GM06990 (cell line): ENCODE measurements at regions not wholly inside any gene's neighbourhood (a gene's known extent, or its start where the extent isn't known, plus 50 kb on each side); places are given as distances from the start of the nearest gene placed in this dataset.

Source experiments
- DNase-seq: peaks from one replicate; pipeline ENCODE4 v3.0.0-alpha.2; 2011; ENCODE audit not compliant: insufficient read length; ENCODE audit errors: extremely low read depth
- H3K27me3 ChIP-seq: replicated peaks from 2 replicates; pipeline ENCODE4 v1.6.0; 2011; ENCODE audit warnings: low read length; ENCODE audit not compliant: control insufficient read depth, insufficient read depth
- H3K36me3 ChIP-seq: 2 replicates; pipeline ENCODE4 v1.5.1; 2011; ENCODE audit warnings: low read length; ENCODE audit not compliant: control insufficient read depth, insufficient read depth
- H3K4me3 ChIP-seq: replicated peaks from 2 replicates; pipeline ENCODE4 v1.5.1; 2011; ENCODE audit warnings: low read depth, mild to moderate bottlenecking, control low read depth, low read length
- CTCF ChIP-seq: IDR thresholded peaks from 2 replicates; pipeline ENCODE4 v1.5.1; 2011; ENCODE audit warnings: low read length, control low read depth, mild to moderate bottlenecking, inconsistent platforms; ENCODE audit not compliant: insufficient read depth, poor library complexity, severe bottlenecking

GRCh38 chr21:15355066-15355465 is 290.3 kb upstream of the NRIP1 start:
- Histone ChIP-seq H3K4me3 (no peak overlapping the region), H3K27me3 (no peaks in the 10 kb centered on the region; the same call in 1 of the 2 replicates), H3K36me3 (no peaks in the 10 kb centered on the region)
- no peak for DNase-seq
- TF ChIP-seq CTCF: no peak

GRCh38 chr21:15359251-15359650 is 294.5 kb upstream of the NRIP1 start:
- no peak for TF ChIP-seq CTCF
- H3K27me3 ChIP-seq: no peaks in the 10 kb centered on the region; the same call in 1 of the 2 replicates
- H3K36me3 ChIP-seq: no peaks in the 10 kb centered on the region
- no peak overlapping the region for H3K4me3 ChIP-seq
- DNase-seq: no peak

- H3K36me3 ChIP-seq: no peaks in the 10 kb centered on the region
- no peak for TF ChIP-seq CTCF
- H3K27me3 ChIP-seq: no peaks in the 10 kb centered on the region
- DNase-seq: no peak
- no peak overlapping the region for H3K4me3 ChIP-seq
Observed at GRCh38 chr21:15362458-15362857, 297.7 kb upstream of the NRIP1 start.

GRCh38 chr21:15363921-15364320 is 299.1 kb upstream of the NRIP1 start:
- Histone ChIP-seq H3K4me3 (no peak overlapping the region), H3K36me3 (no peaks in the 10 kb centered on the region), H3K27me3 (no peaks in the 10 kb centered on the region)
- DNase-seq: no peak
- TF ChIP-seq CTCF: no peak

DNA sequence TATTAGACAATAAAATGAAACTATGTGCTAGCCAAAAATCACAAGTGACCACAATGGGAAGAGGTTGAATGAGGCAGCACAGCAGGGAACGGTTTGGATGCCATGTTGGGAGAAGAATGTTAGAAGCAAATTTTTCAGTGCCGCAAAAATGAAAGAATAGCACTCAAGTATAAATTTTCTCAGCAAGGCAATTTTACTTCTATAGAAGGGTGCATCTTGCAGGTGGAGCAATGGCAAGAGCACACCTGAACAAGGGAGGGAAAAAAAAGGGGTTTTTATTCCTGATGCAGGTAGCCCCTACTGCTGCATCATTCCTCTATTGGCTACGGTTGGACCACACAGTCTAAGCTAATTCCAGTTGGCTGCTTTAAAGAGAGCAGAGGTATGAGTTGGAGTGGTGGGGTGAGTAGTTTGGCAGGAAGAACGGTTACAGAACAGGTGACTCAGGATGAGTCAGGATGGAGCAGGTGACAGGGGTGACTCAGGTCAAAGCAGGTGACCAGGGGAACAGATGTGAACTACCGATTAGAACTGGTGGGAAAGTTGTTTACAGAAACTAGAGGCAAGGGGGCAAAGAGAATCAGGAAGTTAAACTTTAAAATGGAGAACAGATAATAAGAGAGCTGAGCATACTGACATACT is 301.1 kb upstream of the NRIP1 start:
- H3K27me3 ChIP-seq: no peaks in the 10 kb centered on the region
- H3K36me3 ChIP-seq: no peaks in the 10 kb centered on the region
- H3K4me3 ChIP-seq: no peak overlapping the region
- no peak for TF ChIP-seq CTCF
- DNase-seq: no peak

DNA sequence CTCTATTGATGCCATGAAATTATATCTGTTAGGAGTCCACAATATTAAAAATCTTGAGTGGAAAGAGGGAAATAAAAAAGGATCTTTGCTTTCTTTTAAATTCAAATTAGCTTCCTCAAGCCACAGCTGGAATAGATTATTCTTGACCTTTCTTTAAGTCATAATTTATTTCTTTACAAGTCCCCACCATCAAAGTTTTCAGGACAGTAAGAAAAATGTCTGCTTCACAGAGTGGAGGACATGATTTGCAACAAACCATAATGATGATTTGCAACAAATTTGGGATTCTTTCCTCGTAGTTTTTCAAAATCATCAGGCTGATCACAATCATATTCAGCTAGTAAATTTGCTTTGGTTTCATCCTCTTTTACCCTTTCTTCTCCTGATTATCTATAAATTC is 301.8 kb upstream of the NRIP1 start:
- H3K36me3 ChIP-seq: no peaks in the 10 kb centered on the region
- DNase-seq: no peak
- H3K27me3 ChIP-seq: no peaks in the 10 kb centered on the region
- no peak overlapping the region for H3K4me3 ChIP-seq
- TF ChIP-seq CTCF: no peak
